PC-3 (cell line): ENCODE measurements at regions not wholly inside any gene's neighbourhood (a gene's known extent, or its start where the extent isn't known, plus 50 kb on each side); places are given as distances from the start of the nearest gene placed in this dataset.

Experiments used
- CTCF ChIP-seq: fragments of 300-600 bp; sonication (generic); conservative IDR thresholded peaks from 2 replicates; pipeline ENCODE4 v1.5.1; 2017; ENCODE audit warnings: antibody characterized with exemption, low read depth, mild to moderate bottlenecking, low read length
- EZH2 ChIP-seq: fragments of 300-600 bp; sonication (generic); IDR thresholded peaks from one replicate; pipeline ENCODE4 v1.6.1; 2017; ENCODE audit warnings: antibody characterized with exemption, mild to moderate bottlenecking, low read length; ENCODE audit not compliant: unreplicated experiment
- EZH2phosphoT487 ChIP-seq: fragments of 300-600 bp; sonication (generic); IDR thresholded peaks from 2 replicates; pipeline ENCODE4 v1.6.1; 2018; ENCODE audit warnings: mild to moderate bottlenecking, antibody characterized with exemption, low read length, borderline replicate concordance

- TF ChIP-seq CTCF, result peak; percentile 43; the same call in 1 of the 2 replicates
- TF ChIP-seq EZH2, result no peak
- TF ChIP-seq EZH2phosphoT487, result no peak
Observed at GRCh38 chr14:97410667-97411620, 613.8 kb downstream of the VRK1 start.
